ENCODE measurements at regions not wholly inside any gene's neighbourhood (a gene's known extent, or its start where the extent isn't known, plus 50 kb on each side); places are given as distances from the start of the nearest gene placed in this dataset.

GRCh38 chr3:147939425-147939824 lies 530.3 kb downstream of the ZIC1 start:
- no peak for DNase-seq (ENCODE audit: low read depth)

GRCh38 chr3:147939839-147940238 lies 530.7 kb downstream of the ZIC1 start:
- DNase-seq (ENCODE audit: low read depth) = no peak

GRCh38 chr3:147940405-147941193 lies 531.4 kb downstream of the ZIC1 start:
- DNase-seq (ENCODE audit: low read depth) = no peak

- no peak for DNase-seq (ENCODE audit: low read depth)
These were observed 532.8 kb downstream of the ZIC1 start for GRCh38 chr3:147941969-147942368.

- DNase-seq (ENCODE audit: low read depth) = peak; percentile 93
These were observed 534.2 kb downstream of the ZIC1 start for GRCh38 chr3:147943265-147943945.

GRCh38 chr3:147945968-147946519 lies 536.9 kb downstream of the ZIC1 start:
- peak; percentile 96 for DNase-seq (ENCODE audit: low read depth)

GRCh38 chr3:147956615-147957014 lies 547.5 kb downstream of the ZIC1 start:
- DNase-seq (ENCODE audit: low read depth) = no peak

GRCh38 chr3:147958754-147959153 lies 549.6 kb downstream of the ZIC1 start:
- DNase-seq (ENCODE audit: low read depth) = no peak

GRCh38 chr3:147960786-147961185 lies 551.6 kb downstream of the ZIC1 start:
- DNase-seq (ENCODE audit: low read depth) = no peak

- no peak for DNase-seq (ENCODE audit: low read depth)
These were observed 553.4 kb downstream of the ZIC1 start for GRCh38 chr3:147962408-147963164.

GRCh38 chr3:147963711-147964110 lies 554.5 kb downstream of the ZIC1 start:
- peak; percentile 13 for DNase-seq (ENCODE audit: low read depth)

- DNase-seq (ENCODE audit: low read depth) = no peak
These were observed 566.0 kb downstream of the ZIC1 start for GRCh38 chr3:147975165-147975564.

- peak; percentile 5 for DNase-seq (ENCODE audit: low read depth)
These were observed 567.8 kb downstream of the ZIC1 start for GRCh38 chr3:147977001-147977400.

GRCh38 chr3:147987549-147987948 lies 578.4 kb downstream of the ZIC1 start:
- DNase-seq (ENCODE audit: low read depth) = no peak

GRCh38 chr3:147989344-147989743 lies 580.2 kb downstream of the ZIC1 start:
- no peak for DNase-seq (ENCODE audit: low read depth)

- no peak for DNase-seq (ENCODE audit: low read depth)
These were observed 593.6 kb downstream of the ZIC1 start for GRCh38 chr3:148002705-148003205.

GRCh38 chr3:148004331-148004730 lies 595.2 kb downstream of the ZIC1 start:
- no peak for DNase-seq (ENCODE audit: low read depth)

- DNase-seq (ENCODE audit: low read depth) = no peak
These were observed 596.3 kb downstream of the ZIC1 start for GRCh38 chr3:148005456-148005855.

GRCh38 chr3:148006508-148006907 lies 597.3 kb downstream of the ZIC1 start:
- DNase-seq (ENCODE audit: low read depth) = peak; percentile 78

GRCh38 chr3:148008591-148008990 lies 599.4 kb downstream of the ZIC1 start:
- no peak for DNase-seq (ENCODE audit: low read depth)

- no peak for DNase-seq (ENCODE audit: low read depth)
These were observed 611.7 kb downstream of the ZIC1 start for GRCh38 chr3:148020861-148021260.

- DNase-seq (ENCODE audit: low read depth) = peak; percentile 57
These were observed 612.2 kb downstream of the ZIC1 start for GRCh38 chr3:148021381-148021780.

All from iris pigment epithelial cell (primary cell).